ENCODE measurements at regions not wholly inside any gene's neighbourhood (a gene's known extent, or its start where the extent isn't known, plus 50 kb on each side); places are given as distances from the start of the nearest gene placed in this dataset.

- no peak for DNase-seq
These were observed 139.5 kb upstream of the TMCO5A start for GRCh38 chr15:37794947-37795346.

GRCh38 chr15:37801529-37801928, 132.9 kb upstream of the TMCO5A start:
- no peak for DNase-seq

GRCh38 chr15:37806808-37807207, 127.6 kb upstream of the TMCO5A start:
- DNase-seq = no peak

GRCh38 chr15:37810381-37810780, 124.1 kb upstream of the TMCO5A start:
- no peak for DNase-seq

GRCh38 chr15:37813306-37813705, 121.1 kb upstream of the TMCO5A start:
- no peak for DNase-seq

GRCh38 chr15:37814847-37815515, 119.5 kb upstream of the TMCO5A start:
- no peak for DNase-seq

GRCh38 chr15:37818152-37818677, 116.2 kb upstream of the TMCO5A start:
- no peak for DNase-seq

GRCh38 chr15:37819191-37819590, 115.2 kb upstream of the TMCO5A start:
- no peak for DNase-seq

GRCh38 chr15:37820380-37821128, 113.9 kb upstream of the TMCO5A start:
- no peak for DNase-seq

- DNase-seq = no peak
These were observed 110.7 kb upstream of the TMCO5A start for GRCh38 chr15:37823601-37824275.

- DNase-seq = peak in 1 of 2 donors; percentile 3
These were observed 109.6 kb upstream of the TMCO5A start for GRCh38 chr15:37824717-37825382.

GRCh38 chr15:37837276-37837675, 97.2 kb upstream of the TMCO5A start:
- DNase-seq = no peak

GRCh38 chr15:37847776-37848175, 86.7 kb upstream of the TMCO5A start:
- DNase-seq = no peak

GRCh38 chr15:37856109-37856508, 78.3 kb upstream of the TMCO5A start:
- no peak for DNase-seq

GRCh38 chr15:37860896-37861295, 73.5 kb upstream of the TMCO5A start:
- DNase-seq = no peak

- DNase-seq = no peak
These were observed 68.8 kb upstream of the TMCO5A start for GRCh38 chr15:37865687-37866086.

GRCh38 chr15:37870711-37871110, 63.7 kb upstream of the TMCO5A start:
- DNase-seq = no peak

- no peak for DNase-seq
These were observed 61.8 kb upstream of the TMCO5A start for GRCh38 chr15:37872661-37873060.

GRCh38 chr15:37873336-37873735, 61.1 kb upstream of the TMCO5A start:
- no peak for DNase-seq

GRCh38 chr15:37876900-37877299, 57.5 kb upstream of the TMCO5A start:
- no peak for DNase-seq

GRCh38 chr15:37877851-37878741, 56.3 kb upstream of the TMCO5A start:
- DNase-seq = no peak
